ACC112 (cell line): ENCODE measurements at regions not wholly inside any gene's neighbourhood (a gene's known extent, or its start where the extent isn't known, plus 50 kb on each side); places are given as distances from the start of the nearest gene placed in this dataset.
"Not testable (repeated sequence)": the region's sequence is repeated elsewhere in the genome, so short reads cannot be mapped to it uniquely, and the experiment has no call there.

ENCODE experiments used
- H2AFZ ChIP-seq: fragments of 200-600 bp; sonication (generic); one replicate; pipeline ENCODE4 v1.6.0; 2017; ENCODE audit warnings: antibody characterized with exemption, low read length; ENCODE audit not compliant: unreplicated experiment
- H3K27ac ChIP-seq: fragments of 200-600 bp; sonication (generic); 2 replicates; pipeline ENCODE4 v1.5.1; 2014; ENCODE audit warnings: low read depth, mild to moderate bottlenecking, antibody characterized with exemption, low read length, moderate library complexity
- H3K27me3 ChIP-seq: fragments of 200-600 bp; sonication (generic); 2 replicates; pipeline ENCODE4 v1.6.1; 2014; ENCODE audit warnings: mild to moderate bottlenecking, antibody characterized with exemption, low read length, moderate library complexity, mixed read lengths; ENCODE audit not compliant: insufficient read depth
- H3K36me3 ChIP-seq: fragments of 200-600 bp; sonication (generic); 2 replicates; pipeline ENCODE4 v1.6.1; 2016; ENCODE audit warnings: mild to moderate bottlenecking, antibody characterized with exemption, low read length, moderate library complexity, mixed read lengths; ENCODE audit not compliant: insufficient read depth
- H3K4me1 ChIP-seq: fragments of 200-600 bp; sonication (generic); one replicate; pipeline ENCODE4 v1.6.1; 2016; ENCODE audit warnings: low read length, mixed read lengths; ENCODE audit not compliant: insufficient read depth, unreplicated experiment, control insufficient read depth
- H3K4me3 ChIP-seq: fragments of 200-600 bp; sonication (generic); 2 replicates; pipeline ENCODE4 v1.5.1; 2014; ENCODE audit warnings: mild to moderate bottlenecking, low read depth, low read length
- H3K79me2 ChIP-seq: fragments of 200-600 bp; sonication (generic); one replicate; pipeline ENCODE4 v1.6.0; 2016; ENCODE audit warnings: low read length; ENCODE audit not compliant: control insufficient read depth, unreplicated experiment, insufficient read depth

DNA sequence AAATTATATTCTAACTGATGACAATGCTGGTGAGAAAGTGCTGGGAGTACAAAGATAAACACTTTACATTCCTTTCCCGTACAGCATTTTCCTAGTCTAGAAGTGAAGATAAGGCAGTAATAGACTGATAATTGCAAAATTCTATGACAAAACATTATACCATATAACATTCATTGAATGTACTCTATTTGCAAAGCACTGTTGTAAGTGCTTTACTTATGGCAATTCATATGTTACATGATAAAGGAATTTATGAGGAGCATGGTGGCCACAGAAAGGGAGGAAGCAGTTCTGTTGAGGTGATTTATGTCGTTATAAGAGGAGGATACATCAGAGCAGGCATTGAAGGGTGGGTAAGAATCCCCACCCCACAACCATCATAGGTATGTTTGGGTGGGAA, 434.8 kb downstream of the RAB38 start:
- no peaks in the 10 kb centered on the region for H3K36me3 ChIP-seq
- no peak overlapping the region for H2AFZ ChIP-seq
- no peak overlapping the region for H3K27ac ChIP-seq
- no peak overlapping the region for H3K4me3 ChIP-seq
- H3K79me2 ChIP-seq = no peaks in the 10 kb centered on the region
- 0 out of 2 replicates have a peak, but pooled peaks cover 4% of the 10 kb centered on the region for H3K27me3 ChIP-seq
- H3K4me1 ChIP-seq = no peaks in the 10 kb centered on the region

DNA sequence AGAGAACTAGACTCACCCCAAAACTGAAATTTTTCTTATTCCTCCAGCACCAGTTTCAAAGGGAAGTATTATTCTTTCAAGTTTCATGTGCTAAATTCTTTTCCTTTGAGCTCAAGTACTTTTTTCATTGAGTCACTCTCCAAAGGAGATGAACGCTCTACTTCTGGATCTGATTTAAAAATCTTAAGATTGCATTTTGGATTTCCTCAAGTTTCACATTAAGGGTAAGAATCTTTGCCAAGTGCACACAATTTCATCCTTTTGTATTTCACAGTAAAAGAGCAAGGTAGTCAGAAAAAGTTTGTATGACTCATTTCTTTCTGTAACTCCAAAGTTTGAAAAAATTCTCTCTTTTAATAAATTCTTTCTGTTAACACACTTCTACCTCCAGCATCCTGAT, 435.5 kb downstream of the RAB38 start:
- H3K4me3 ChIP-seq = no peak overlapping the region
- 0 out of 2 replicates have a peak, but pooled peaks cover 4% of the 10 kb centered on the region for H3K27me3 ChIP-seq
- no peak overlapping the region for H2AFZ ChIP-seq
- H3K27ac ChIP-seq = no peak overlapping the region
- H3K36me3 ChIP-seq = no peaks in the 10 kb centered on the region
- H3K79me2 ChIP-seq = no peaks in the 10 kb centered on the region
- no peaks in the 10 kb centered on the region for H3K4me1 ChIP-seq

DNA sequence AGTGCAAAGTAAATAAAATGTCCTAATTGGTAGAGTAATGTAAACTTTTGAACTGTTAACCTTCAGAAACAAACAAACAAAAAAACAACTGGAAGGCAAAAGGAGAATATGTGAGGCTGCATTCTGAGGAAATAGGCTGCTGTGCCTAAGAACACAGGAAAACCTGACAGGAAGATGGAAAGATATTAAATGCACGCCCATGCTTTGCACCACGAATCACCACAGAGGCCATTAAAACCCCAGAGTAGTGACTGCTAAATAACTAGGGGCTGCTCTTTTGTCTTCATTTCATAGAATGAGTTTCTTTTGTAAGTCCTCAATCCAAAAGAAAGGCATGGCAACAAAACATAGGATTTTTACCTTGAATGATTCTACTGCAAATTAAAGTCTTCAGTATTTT, 436.0 kb downstream of the RAB38 start:
- no peaks in the 10 kb centered on the region for H3K4me1 ChIP-seq
- H3K4me3 ChIP-seq = no peak overlapping the region
- H3K27ac ChIP-seq = no peak overlapping the region
- H2AFZ ChIP-seq = no peak overlapping the region
- H3K79me2 ChIP-seq = no peaks in the 10 kb centered on the region
- no peaks in the 10 kb centered on the region for H3K36me3 ChIP-seq
- H3K27me3 ChIP-seq = 0 out of 2 replicates have a peak, but pooled peaks cover 4% of the 10 kb centered on the region

DNA sequence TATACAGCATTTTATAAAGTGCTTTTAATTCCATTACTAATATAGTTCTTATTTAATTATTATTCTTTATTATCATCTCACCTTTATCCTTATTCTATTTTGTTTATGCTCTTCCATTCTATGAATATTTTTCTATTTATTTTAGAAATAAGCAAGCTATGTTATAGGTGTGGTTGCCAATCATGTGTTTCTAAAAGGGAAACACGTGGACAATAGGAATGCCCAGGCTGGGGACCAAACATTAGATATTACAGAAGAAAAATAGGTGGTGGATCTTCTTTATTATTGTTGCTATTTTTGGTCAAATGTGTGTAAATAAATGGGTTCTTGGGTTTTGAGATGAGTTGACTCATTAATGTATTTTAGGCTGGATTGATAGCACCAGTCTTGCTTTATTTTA, 438.3 kb downstream of the RAB38 start:
- H2AFZ ChIP-seq = no peak overlapping the region

DNA sequence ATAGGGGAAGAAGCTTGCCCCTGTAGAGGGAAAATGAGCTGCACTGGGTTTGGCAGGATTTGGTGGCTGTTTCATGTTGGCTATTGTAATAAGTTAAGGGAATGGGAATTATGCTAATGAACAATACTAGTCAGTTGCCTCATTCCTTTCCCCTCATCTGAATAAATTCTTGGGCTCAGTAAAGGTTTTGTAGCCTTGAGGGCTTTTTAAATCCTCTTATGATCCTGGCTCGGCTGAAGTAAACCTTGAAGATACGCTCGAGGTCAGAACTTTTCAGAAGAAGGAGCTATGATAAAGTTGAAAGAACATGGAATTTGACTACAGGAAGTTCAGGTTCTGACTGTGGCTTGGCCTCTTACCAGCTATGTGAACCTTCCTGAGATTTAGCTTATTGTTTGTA, 448.7 kb downstream of the RAB38 start:
- Histone ChIP-seq H3K27ac (no peak overlapping the region), H3K27me3 (no peaks in the 10 kb centered on the region), H3K36me3 (no peaks in the 10 kb centered on the region), H3K4me1 (no peaks in the 10 kb centered on the region), H3K79me2 (no peaks in the 10 kb centered on the region), H2AFZ (no peak overlapping the region), H3K4me3 (no peak overlapping the region)

More for the DNA sequence above, 438.3 kb downstream of the RAB38 start:
- Histone ChIP-seq H3K27ac (no peak overlapping the region), H3K27me3 (0 out of 2 replicates have a peak, but pooled peaks cover 4% of the 10 kb centered on the region), H3K4me1 (no peaks in the 10 kb centered on the region), H3K79me2 (no peaks in the 10 kb centered on the region), H3K4me3 (no peak overlapping the region), H3K36me3 (no peaks in the 10 kb centered on the region)

DNA sequence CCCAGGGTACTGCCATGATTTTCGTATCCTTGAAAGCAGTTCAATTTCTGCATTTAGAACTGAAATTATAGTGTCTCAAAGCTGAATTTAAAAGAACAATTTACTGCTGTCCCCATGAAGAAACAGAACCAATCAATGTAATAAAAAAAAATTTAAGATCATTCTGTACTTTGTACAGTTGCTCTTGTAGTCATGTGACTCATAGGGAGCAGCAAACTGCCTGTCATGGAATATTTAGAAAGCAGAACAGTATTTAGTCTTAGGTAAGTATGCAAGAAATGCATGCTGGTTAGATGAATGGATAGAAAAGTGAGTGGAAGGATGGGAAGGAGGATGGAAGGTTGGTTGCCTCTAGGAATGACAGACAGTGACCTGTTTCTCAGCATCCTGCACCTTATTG, 450.9 kb downstream of the RAB38 start:
- Histone ChIP-seq H3K79me2 (no peaks in the 10 kb centered on the region), H3K4me3 (no peak overlapping the region), H3K27ac (no peak overlapping the region), H3K4me1 (no peaks in the 10 kb centered on the region), H3K27me3 (no peaks in the 10 kb centered on the region), H3K36me3 (no peaks in the 10 kb centered on the region), H2AFZ (no peak overlapping the region)

DNA sequence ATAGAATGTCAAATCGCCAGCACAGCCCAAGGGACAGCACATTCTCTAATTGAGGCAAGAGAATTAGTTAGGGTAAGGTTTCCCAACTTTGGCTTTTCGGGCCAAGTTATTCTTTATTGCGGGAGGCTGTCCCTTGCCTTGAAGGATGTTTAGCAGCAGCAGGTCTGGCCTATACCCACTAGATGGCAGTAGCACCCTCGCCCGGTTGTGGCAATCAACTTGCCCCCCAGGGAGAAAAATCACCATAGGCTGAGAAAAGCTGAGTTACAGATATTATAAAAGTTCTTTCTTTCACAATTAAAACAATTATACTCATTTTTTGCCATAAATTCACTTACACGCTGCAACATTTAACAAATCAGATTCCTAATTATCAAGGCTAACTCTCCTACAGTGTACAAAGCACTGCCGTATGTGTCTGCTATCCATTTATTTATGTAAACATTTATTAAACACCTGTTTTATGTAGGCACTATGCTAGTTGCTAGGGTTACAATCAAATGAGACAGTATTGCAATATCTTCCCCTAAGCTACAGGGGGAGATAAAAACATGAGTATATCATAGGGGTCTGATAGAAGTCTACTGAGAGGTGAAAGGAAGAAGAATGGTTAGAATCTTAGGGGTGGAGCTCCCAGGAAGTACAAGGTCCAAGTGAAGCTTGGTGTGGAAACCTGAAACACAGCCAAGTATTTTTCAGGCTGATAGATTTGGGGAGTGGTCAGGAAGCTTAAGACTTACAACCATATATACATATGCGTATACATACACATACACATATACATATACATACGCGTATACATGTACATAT, 452.3 kb downstream of the RAB38 start:
- Histone ChIP-seq H2AFZ (no peak overlapping the region), H3K79me2 (no peaks in the 10 kb centered on the region), H3K27me3 (0 out of 2 replicates have a peak, but pooled peaks cover 6% of the 10 kb centered on the region), H3K4me3 (no peak overlapping the region), H3K27ac (no peak overlapping the region), H3K4me1 (no peaks in the 10 kb centered on the region), H3K36me3 (no peaks in the 10 kb centered on the region)

DNA sequence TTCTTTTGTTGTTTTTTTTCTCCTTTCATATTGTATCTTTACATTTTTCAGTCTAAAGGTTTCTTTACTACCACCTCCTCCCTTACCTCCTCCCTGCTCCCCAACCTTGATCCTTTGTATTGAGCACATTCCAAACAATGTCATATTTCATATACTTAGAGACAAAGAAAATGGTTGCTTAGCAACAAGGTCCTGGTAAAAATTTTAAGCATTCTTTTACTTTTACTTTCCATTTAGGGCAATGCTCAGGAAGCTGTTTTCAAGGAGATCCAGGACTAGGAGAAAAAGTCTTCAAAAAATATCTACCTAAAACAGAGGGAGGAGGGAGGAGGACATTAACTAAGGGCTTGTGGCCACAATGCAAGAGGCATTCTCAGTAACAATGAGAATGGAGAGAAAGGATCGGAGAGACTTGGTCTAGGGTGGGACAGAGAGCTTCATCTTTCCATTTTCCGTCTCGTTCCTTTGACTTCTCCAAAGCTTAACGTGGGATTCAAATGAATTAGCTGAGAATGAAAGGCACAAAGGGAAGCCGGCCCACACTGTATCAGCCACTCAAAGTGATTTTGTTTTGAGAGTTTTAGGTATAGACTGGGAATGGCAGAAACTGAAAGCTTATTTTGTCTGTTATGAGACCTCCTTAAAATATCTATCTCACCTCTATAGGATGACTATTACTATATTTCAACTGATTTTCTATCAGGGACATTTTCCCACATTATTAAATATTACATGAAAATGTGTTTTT, 455.7 kb downstream of the RAB38 start:
- Histone ChIP-seq H3K79me2 (no peaks in the 10 kb centered on the region), H3K4me1 (no peaks in the 10 kb centered on the region), H3K27ac (no peak overlapping the region), H3K27me3 (peaks cover 6% of the 10 kb centered on the region; the same call in 1 of the 2 replicates), H3K4me3 (peak overlapping the region; percentile 49; the same call in 1 of the 2 replicates), H2AFZ (no peak overlapping the region), H3K36me3 (no peaks in the 10 kb centered on the region)

DNA sequence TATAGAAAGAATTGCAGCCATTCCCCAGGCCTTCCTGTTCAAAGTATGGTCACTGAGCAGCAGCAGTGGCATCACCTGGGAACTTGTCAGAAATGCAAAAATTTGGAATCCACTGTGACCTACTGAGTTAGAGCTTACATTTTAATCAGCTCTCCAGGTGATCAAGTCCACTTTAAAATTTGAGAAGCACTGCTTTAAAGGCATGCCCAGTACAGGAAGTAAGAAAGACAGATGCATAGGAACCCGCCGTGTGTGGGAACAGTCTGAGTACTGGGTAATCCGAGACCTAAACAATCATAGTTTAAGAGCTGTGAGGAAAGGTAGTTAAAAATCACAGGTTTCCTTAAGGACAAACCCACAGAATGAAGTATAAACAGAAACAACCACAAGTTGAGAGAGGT, 462.4 kb downstream of the RAB38 start:
- Histone ChIP-seq H3K79me2 (no peaks in the 10 kb centered on the region), H3K4me3 (no peak overlapping the region), H3K4me1 (no peaks in the 10 kb centered on the region), H3K27me3 (no peaks in the 10 kb centered on the region; the same call in 1 of the 2 replicates), H2AFZ (no peak overlapping the region), H3K36me3 (no peaks in the 10 kb centered on the region), H3K27ac (no peak overlapping the region)

DNA sequence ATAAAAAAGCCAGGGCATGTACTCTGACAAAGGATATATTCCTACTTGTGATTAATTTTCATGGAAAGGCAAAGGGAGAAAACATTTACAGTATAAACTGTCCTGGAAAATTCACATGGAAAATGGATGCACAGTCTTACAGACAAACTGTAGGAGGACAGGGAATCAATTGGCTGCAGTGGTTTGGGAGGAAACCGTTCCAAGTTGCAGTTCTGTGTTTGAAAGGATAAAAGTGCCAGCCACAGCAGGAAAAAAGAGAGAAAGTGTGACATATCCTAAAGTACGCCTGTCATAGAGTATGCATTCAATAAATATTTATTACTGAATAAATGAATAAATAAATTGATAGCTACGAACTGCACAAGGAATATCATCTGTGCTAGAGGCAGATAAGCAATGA, 462.9 kb downstream of the RAB38 start:
- Histone ChIP-seq H2AFZ (no peak overlapping the region), H3K4me1 (no peaks in the 10 kb centered on the region), H3K4me3 (no peak overlapping the region), H3K36me3 (no peaks in the 10 kb centered on the region), H3K79me2 (no peaks in the 10 kb centered on the region), H3K27ac (no peak overlapping the region), H3K27me3 (no peaks in the 10 kb centered on the region; the same call in 1 of the 2 replicates)

DNA sequence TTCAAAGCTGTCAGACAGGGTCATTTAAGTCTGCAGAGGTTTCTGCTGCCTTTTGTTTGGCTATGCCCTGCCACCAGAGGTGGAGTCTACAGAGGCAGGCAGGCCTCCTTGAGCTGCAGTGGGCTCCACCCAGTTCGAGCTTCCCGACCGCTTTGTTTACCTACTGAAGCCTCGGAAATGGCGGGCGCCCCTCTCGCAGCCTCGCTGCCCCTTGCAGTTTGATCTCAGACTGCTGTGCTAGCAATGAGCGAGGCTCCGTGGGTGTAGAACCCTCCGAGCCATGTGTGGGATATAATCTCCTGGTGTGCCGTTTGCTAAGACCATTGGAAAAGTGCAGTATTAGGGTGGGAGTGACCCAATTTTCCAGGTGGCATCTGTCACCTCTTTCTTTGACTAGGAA, 471.7 kb downstream of the RAB38 start:
- not testable (repeated sequence) for H3K4me1 ChIP-seq, H3K36me3 ChIP-seq, H2AFZ ChIP-seq, H3K79me2 ChIP-seq, H3K4me3 ChIP-seq, H3K27me3 ChIP-seq, H3K27ac ChIP-seq
